Neuronal stem cell (in vitro differentiated cells): ENCODE measurements at regions not wholly inside any gene's neighbourhood (a gene's known extent, or its start where the extent isn't known, plus 50 kb on each side); places are given as distances from the start of the nearest gene placed in this dataset.

Source experiments
- DNase-seq: peaks from one replicate; pipeline ENCODE4 v3.0.0-alpha.2; 2013; ENCODE audit warnings: low spot score
- H2AFZ ChIP-seq: one replicate; pipeline ENCODE4 v1.6.1; 2013; ENCODE audit warnings: mild to moderate bottlenecking, low read length, inconsistent platforms
- H2AK5ac ChIP-seq: 2 replicates; pipeline ENCODE4 v1.6.1; 2013; ENCODE audit warnings: low read depth, mild to moderate bottlenecking, inconsistent platforms, low read length, moderate library complexity, mixed read lengths
- H2BK120ac ChIP-seq: 2 replicates; pipeline ENCODE4 v1.6.1; 2013; ENCODE audit warnings: low read depth, mild to moderate bottlenecking, inconsistent platforms, low read length, moderate library complexity, mixed read lengths
- H2BK12ac ChIP-seq: one replicate; pipeline ENCODE4 v1.6.1; 2013; ENCODE audit warnings: low read length, inconsistent platforms
- H2BK15ac ChIP-seq: 2 replicates; pipeline ENCODE4 v1.6.1; 2013; ENCODE audit warnings: mild to moderate bottlenecking, low read length, inconsistent platforms, mixed read lengths
- H2BK5ac ChIP-seq: one replicate; pipeline ENCODE4 v1.6.1; 2013; ENCODE audit warnings: inconsistent platforms, mild to moderate bottlenecking, low read length, moderate library complexity
- H3K14ac ChIP-seq: one replicate; pipeline ENCODE4 v1.6.1; 2013; ENCODE audit warnings: low read length, inconsistent platforms
- H3K18ac ChIP-seq: 2 replicates; pipeline ENCODE4 v1.6.1; 2013; ENCODE audit warnings: low read length, inconsistent platforms
- H3K23ac ChIP-seq: 2 replicates; pipeline ENCODE4 v1.6.1; 2013; ENCODE audit warnings: low read depth, mild to moderate bottlenecking, mixed read lengths, low read length, inconsistent platforms; ENCODE audit not compliant: poor library complexity
- H3K27ac ChIP-seq: replicated peaks from 3 replicates; pipeline ENCODE4 v1.5.1; 2013; ENCODE audit warnings: low read length, inconsistent platforms
- H3K27me3 ChIP-seq, 3 experiments: 2 replicates each; pipeline ENCODE4 v1.6.1; 2013; ENCODE audit warnings: low read length in 3 of 3, mild to moderate bottlenecking in 2 of 3, inconsistent platforms in 1 of 3, low read depth in 1 of 3, mixed read lengths in 1 of 3, moderate library complexity in 1 of 3; ENCODE audit not compliant: control insufficient read depth in 3 of 3, insufficient read depth in 3 of 3
- H3K36me3 ChIP-seq, 2 donors: replicated peaks in 1 of 2; 2 replicates each; pipeline ENCODE4 v1.6.1; 2013; ENCODE audit warnings: low read length in 2 of 2; ENCODE audit not compliant: control insufficient read depth in 2 of 2, insufficient read depth in 2 of 2
- H3K4ac ChIP-seq: 2 replicates; pipeline ENCODE4 v1.6.1; 2013; ENCODE audit warnings: inconsistent platforms, mild to moderate bottlenecking, low read length, moderate library complexity
- H3K4me1 ChIP-seq, 2 donors: 1 replicate in 1 of 2; 2 replicates in 1 of 2; pipeline ENCODE4 v1.6.1; 2013; ENCODE audit warnings: low read length in 2 of 2, low read depth in 1 of 2; ENCODE audit not compliant: control insufficient read depth in 2 of 2, insufficient read depth in 1 of 2
- H3K4me2 ChIP-seq: one replicate; pipeline ENCODE4 v1.6.1; 2013; ENCODE audit warnings: mild to moderate bottlenecking, low read length, inconsistent platforms; ENCODE audit not compliant: insufficient read depth, poor library complexity, severe bottlenecking
- H3K4me3 ChIP-seq, 2 donors: 2 replicates each; pipeline ENCODE4 v1.5.1; 2013; ENCODE audit warnings: low read length in 2 of 2, mild to moderate bottlenecking in 2 of 2, inconsistent platforms in 1 of 2, moderate library complexity in 1 of 2
- H3K79me1 ChIP-seq: one replicate; pipeline ENCODE4 v1.6.1; 2013; ENCODE audit warnings: low read depth, mild to moderate bottlenecking, inconsistent platforms, low read length, moderate library complexity
- H3K9ac ChIP-seq: one replicate; pipeline ENCODE4 v1.6.1; 2013; ENCODE audit warnings: mild to moderate bottlenecking, low read depth, low read length, inconsistent platforms; ENCODE audit not compliant: poor library complexity
- H3K9me3 ChIP-seq, 2 donors: replicated peaks in 1 of 2; 2 replicates each; pipeline versions ENCODE3 to v1.6.1; 2013; ENCODE audit warnings: low read length in 2 of 2, mild to moderate bottlenecking in 2 of 2, inconsistent platforms in 1 of 2, low read depth in 1 of 2, mixed read lengths in 1 of 2, moderate library complexity in 1 of 2; ENCODE audit not compliant: control insufficient read depth in 2 of 2, insufficient read depth in 1 of 2
- H4K8ac ChIP-seq: one replicate; pipeline ENCODE4 v1.6.1; 2013; ENCODE audit warnings: low read depth, mild to moderate bottlenecking, inconsistent platforms, low read length, moderate library complexity
- H4K91ac ChIP-seq: one replicate; pipeline ENCODE4 v1.6.1; 2013; ENCODE audit warnings: low read length, low read depth, mild to moderate bottlenecking, inconsistent platforms; ENCODE audit not compliant: poor library complexity
- WGBS, 2 donors: extraction: QIAGEN DNeasy Blood & Tissue Kit; methylation state at CpG; one replicate each; pipeline ENCODE4 v1.1.7; 2013; ENCODE audit warnings: missing lambda C conversion rate in 2 of 2, mixed read lengths in 1 of 2; ENCODE audit not compliant: insufficient read length in 2 of 2, insufficient replicate concordance in 1 of 2; ENCODE audit errors: extremely low coverage in 2 of 2; 5-methylcytosine and 5-hydroxymethylcytosine counted together

DNA sequence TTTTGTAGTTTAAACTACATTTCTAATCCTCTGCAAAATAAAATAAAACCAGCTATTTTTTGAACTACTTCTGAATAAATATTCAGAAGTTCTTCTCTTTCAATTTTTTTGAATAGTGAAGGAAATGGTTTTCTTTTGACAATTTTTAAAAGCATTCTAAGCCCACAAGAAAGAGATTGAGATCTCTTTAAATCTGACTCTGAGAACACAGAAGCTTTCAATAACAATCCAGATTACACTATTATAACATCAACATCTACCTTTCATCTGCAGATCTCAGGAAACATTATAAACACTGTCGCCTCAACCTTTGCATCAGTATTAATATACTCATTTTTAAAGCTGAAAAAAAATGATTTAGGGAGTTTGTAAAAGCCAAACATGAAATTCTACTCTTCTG is 247.5 kb upstream of the PREP start:
- Histone ChIP-seq H3K14ac (no peak overlapping the region), H3K4me1 (peaks cover 0 to 3% of the 10 kb centered on the region in 2 donors), H2BK120ac (no peak overlapping the region), H3K18ac (no peak overlapping the region), H2BK15ac (no peak overlapping the region), H3K9ac (no peak overlapping the region), H3K23ac (no peak overlapping the region), H2AK5ac (no peak overlapping the region), H3K27ac (no peak overlapping the region), H4K91ac (no peak overlapping the region), H2AFZ (no peak overlapping the region), H2BK5ac (no peak overlapping the region), H3K4me3 (no peak overlapping the region), H2BK12ac (no peak overlapping the region), H3K4me2 (no peak overlapping the region), H3K36me3 (no peaks in the 10 kb centered on the region), H3K27me3 (no peaks in the 10 kb centered on the region), H4K8ac (no peak overlapping the region), H3K9me3 (no peaks in the 10 kb centered on the region), H3K79me1 (no peaks in the 10 kb centered on the region), H3K4ac (no peak overlapping the region)
- DNase-seq: no peak
- WGBS, 2 donors: no CpG with 5 or more reads among the region's 1 CpG

DNA sequence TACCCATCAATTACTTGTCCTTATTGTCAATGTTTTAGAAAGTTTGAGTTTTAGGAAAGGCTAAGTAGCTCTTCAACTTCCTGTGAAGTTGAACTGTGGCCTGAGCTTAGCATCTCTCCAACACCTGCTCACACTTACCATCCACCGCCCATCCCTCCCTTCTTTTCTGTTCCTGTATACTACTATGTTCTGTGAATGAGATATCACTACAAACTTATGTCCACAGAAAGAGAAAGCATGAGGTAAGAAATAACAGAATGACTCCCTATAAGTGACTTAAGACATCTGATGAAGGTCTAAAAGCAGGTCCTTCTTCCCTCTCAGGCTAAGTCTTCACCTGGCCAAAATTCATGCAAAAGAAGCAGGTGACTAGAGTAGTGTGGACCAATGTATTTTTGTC is 246.3 kb upstream of the PREP start:
- H3K27ac ChIP-seq: no peak overlapping the region
- H2BK120ac ChIP-seq: no peak overlapping the region
- H3K4me1 ChIP-seq: peaks cover 0 to 3% of the 10 kb centered on the region in 2 donors
- H2AFZ ChIP-seq: no peak overlapping the region
- H3K4me3 ChIP-seq: no peak overlapping the region
- no peak overlapping the region for H3K4me2 ChIP-seq
- H2BK15ac ChIP-seq: no peak overlapping the region
- no peaks in the 10 kb centered on the region for H3K9me3 ChIP-seq
- no peaks in the 10 kb centered on the region for H3K27me3 ChIP-seq
- no peak overlapping the region for H2BK5ac ChIP-seq
- no peak overlapping the region for H4K91ac ChIP-seq
- no peak overlapping the region for H2BK12ac ChIP-seq
- H3K79me1 ChIP-seq: no peaks in the 10 kb centered on the region
- no peak overlapping the region for H2AK5ac ChIP-seq
- no peak overlapping the region for H3K9ac ChIP-seq
- no peak overlapping the region for H3K4ac ChIP-seq
- H3K23ac ChIP-seq: no peak overlapping the region
- no peak overlapping the region for H3K18ac ChIP-seq
- H3K36me3 ChIP-seq: no peaks in the 10 kb centered on the region
- no peak overlapping the region for H3K14ac ChIP-seq
- no CpG with 5 or more reads among the region's 1 CpG for WGBS, 2 donors
- H4K8ac ChIP-seq: no peak overlapping the region
- no peak for DNase-seq

DNA sequence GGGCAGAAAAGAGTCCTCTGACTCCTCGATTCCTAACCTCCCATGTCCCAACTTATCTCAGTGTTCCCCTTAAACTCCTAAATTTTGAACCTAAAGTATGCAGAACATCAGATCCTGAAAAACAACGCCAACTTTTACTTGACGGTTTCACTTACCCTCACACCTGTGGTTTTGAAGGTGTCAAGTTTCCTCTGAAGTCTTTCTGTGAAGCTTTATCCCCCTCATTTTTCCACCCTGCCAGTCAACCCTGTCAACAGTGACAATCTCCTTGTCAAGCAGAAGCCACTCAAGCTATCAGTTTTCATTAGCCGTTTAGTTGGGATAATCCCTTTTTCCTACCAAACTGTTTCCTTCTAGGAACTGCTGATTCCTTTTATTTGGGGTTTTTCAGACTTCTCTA is 245.4 kb upstream of the PREP start:
- peak; percentile 1 for DNase-seq
- Histone ChIP-seq H3K4me3 (no peak overlapping the region), H3K9me3 (no peaks in the 10 kb centered on the region), H3K27me3 (no peaks in the 10 kb centered on the region), H3K27ac (no peak overlapping the region), H3K14ac (no peak overlapping the region), H3K4me1 (peaks cover 0 to 3% of the 10 kb centered on the region in 2 donors), H3K23ac (no peak overlapping the region), H2BK12ac (no peak overlapping the region), H2AFZ (no peak overlapping the region), H3K9ac (no peak overlapping the region), H3K79me1 (no peaks in the 10 kb centered on the region), H2BK120ac (no peak overlapping the region), H3K36me3 (no peaks in the 10 kb centered on the region), H2BK5ac (no peak overlapping the region), H3K4me2 (no peak overlapping the region), H4K91ac (no peak overlapping the region), H2BK15ac (no peak overlapping the region), H3K4ac (no peak overlapping the region), H4K8ac (no peak overlapping the region), H3K18ac (no peak overlapping the region), H2AK5ac (no peak overlapping the region)
- WGBS, 2 donors: no CpG with 5 or more reads among the region's 4 CpGs

DNA sequence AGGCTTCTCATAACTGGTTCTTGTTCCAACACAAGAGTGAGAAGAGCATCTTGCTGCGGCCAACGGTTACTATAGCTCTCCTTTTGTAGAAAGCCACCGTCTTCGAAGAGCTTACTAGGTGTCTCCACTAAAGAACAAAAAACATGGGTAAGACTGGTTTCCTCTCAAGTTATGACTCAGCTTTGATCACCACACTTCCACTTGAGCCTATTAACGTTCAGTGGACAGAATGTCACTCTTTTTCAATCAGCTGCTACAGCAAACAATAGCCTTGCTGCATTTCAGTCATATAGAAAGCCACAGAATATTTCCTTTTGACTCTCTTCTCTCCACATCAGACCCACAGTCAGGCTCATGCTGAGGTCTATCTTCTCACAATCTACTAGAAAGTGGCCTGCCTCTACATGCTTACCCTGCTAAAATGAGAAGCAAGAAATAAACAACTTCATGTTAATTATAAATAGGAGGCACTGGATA is 243.5 kb upstream of the PREP start:
- no peak overlapping the region for H2BK12ac ChIP-seq
- H3K27me3 ChIP-seq: no peaks in the 10 kb centered on the region
- no peaks in the 10 kb centered on the region for H3K79me1 ChIP-seq
- H3K27ac ChIP-seq: no peak overlapping the region
- no peak overlapping the region for H3K9ac ChIP-seq
- H3K4me3 ChIP-seq: no peak overlapping the region
- H4K8ac ChIP-seq: no peak overlapping the region
- no peak overlapping the region for H4K91ac ChIP-seq
- no peak overlapping the region for H2BK120ac ChIP-seq
- H3K23ac ChIP-seq: no peak overlapping the region
- no peaks in the 10 kb centered on the region for H3K9me3 ChIP-seq
- DNase-seq: no peak
- H2BK5ac ChIP-seq: no peak overlapping the region
- H3K36me3 ChIP-seq: no peaks in the 10 kb centered on the region
- no peak overlapping the region for H3K18ac ChIP-seq
- H2AK5ac ChIP-seq: no peak overlapping the region
- H2BK15ac ChIP-seq: no peak overlapping the region
- no peak overlapping the region for H3K4me2 ChIP-seq
- no peak overlapping the region for H3K4ac ChIP-seq
- H2AFZ ChIP-seq: no peak overlapping the region
- no CpG with 5 or more reads among the region's 5 CpGs for WGBS, 2 donors
- no peak overlapping the region for H3K14ac ChIP-seq
- peaks cover 0 to 3% of the 10 kb centered on the region in 2 donors for H3K4me1 ChIP-seq
